Activated naive CD8-positive, alpha-beta T cell treated with anti-CD3 and anti-CD28 coated beads, Interleukin-2, amount 50 U/mL, for 24 hours (primary cell): ENCODE measurements at regions not wholly inside any gene's neighbourhood (a gene's known extent, or its start where the extent isn't known, plus 50 kb on each side); places are given as distances from the start of the nearest gene placed in this dataset.
A peak's percentile ranks its signal among the peaks of the same experiment; 100 is the strongest.

Source experiments
- ATAC-seq: fragments of 150-1000 bp; cut with Tn5 transposase; one replicate; pipeline ENCODE4 v1.10.0; 2021
- DNase-seq: peaks from one replicate; pipeline ENCODE4 v3.0.0; 2021
- H3K27ac Mint-ChIP-seq: one replicate; pipeline ENCODE4 v1.8.0; 2021; ENCODE audit warnings: mild to moderate bottlenecking, mixed read lengths
- H3K27me3 Mint-ChIP-seq: one replicate; pipeline ENCODE4 v1.8.0; 2021; ENCODE audit warnings: mixed read lengths
- H3K36me3 Mint-ChIP-seq: one replicate; pipeline ENCODE4 v1.8.0; 2021; ENCODE audit warnings: low read depth, mixed read lengths
- H3K4me1 Mint-ChIP-seq: one replicate; pipeline ENCODE4 v1.8.0; 2021; ENCODE audit warnings: mixed read lengths
- H3K4me3 Mint-ChIP-seq: one replicate; pipeline ENCODE4 v1.8.0; 2021; ENCODE audit warnings: mild to moderate bottlenecking, moderate library complexity, mixed read lengths
- H3K9me3 Mint-ChIP-seq: one replicate; pipeline ENCODE4 v1.8.0; 2021; ENCODE audit warnings: mixed read lengths

DNA sequence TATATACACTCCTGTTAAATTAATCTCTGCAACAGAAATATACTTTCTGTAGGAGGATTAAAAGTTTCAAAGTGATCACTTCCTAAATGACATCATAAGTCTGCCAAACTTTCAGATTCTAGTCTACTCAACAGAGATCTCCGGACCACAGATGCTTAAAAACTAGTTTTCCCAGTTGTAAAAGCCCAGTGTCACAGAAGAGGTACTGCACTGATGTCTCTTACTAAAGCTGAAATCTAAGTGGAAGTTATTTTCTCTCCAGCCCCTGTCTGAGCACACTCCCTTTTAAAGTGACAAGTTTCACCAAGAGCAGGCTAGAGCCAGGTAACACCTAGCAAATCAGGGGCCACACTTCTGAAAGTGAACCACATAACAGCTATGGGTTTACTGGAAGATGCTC is 71.6 kb upstream of the DST start:
- Mint-ChIP-seq H3K4me1 (peaks cover 12% of the 10 kb centered on the region), H3K36me3 (no peaks in the 10 kb centered on the region), H3K27me3 (peaks cover 16% of the 10 kb centered on the region), H3K4me3 (no peak overlapping the region), H3K27ac (no peak overlapping the region), H3K9me3 (peaks cover 5% of the 10 kb centered on the region)
- no peak for ATAC-seq
- DNase-seq: no peak

DNA sequence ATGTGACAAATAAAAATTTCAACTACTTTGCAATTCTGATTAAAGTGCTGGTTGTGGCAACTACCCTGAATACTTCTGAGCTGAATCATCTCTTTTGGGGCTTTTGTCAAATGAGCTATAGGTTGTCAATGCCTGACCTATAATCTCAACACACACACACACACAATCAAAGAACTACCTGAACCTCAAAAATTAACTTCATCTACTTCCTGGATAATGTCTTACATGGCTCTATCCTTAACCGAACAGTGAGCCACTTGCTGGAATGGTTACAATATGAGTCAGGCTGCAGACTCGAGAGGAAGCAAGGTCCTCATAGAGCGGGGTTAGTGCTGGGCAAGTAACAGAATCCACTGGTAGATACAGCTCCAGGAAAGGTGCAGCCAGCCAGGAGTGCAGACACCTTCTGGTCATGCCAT is 70.6 kb upstream of the DST start:
- no peaks in the 10 kb centered on the region for H3K9me3 Mint-ChIP-seq
- ATAC-seq (peak; percentile 20), DNase-seq (no peak)
- no peak overlapping the region for H3K4me3 Mint-ChIP-seq
- no peaks in the 10 kb centered on the region for H3K36me3 Mint-ChIP-seq
- H3K27ac Mint-ChIP-seq: no peak overlapping the region
- peaks cover 13% of the 10 kb centered on the region for H3K27me3 Mint-ChIP-seq
- peaks cover 6% of the 10 kb centered on the region for H3K4me1 Mint-ChIP-seq

DNA sequence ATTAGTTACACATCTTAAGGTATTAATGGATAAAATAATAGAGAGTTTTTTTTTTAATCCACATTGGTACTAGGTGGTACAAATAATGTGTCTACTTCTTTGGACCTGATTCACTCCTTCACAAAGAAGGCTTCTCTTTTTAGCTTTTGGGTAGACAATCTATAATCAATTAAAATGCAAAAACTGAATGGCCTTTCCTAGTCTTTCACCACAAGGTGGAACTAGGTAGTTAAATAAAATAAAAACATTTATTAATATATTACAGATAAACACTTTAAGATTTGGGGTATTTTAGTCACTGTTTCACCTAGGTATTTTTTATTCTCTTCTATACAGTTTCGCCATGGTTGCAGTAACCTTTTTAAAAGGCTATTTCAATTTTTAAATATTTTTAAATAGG is 68.3 kb upstream of the DST start:
- H3K27me3 Mint-ChIP-seq: peaks cover 9% of the 10 kb centered on the region
- no peaks in the 10 kb centered on the region for H3K9me3 Mint-ChIP-seq
- ATAC-seq: no peak
- H3K4me3 Mint-ChIP-seq: no peak overlapping the region
- H3K4me1 Mint-ChIP-seq: peaks cover 6% of the 10 kb centered on the region
- no peak overlapping the region for H3K27ac Mint-ChIP-seq
- DNase-seq: no peak
- no peaks in the 10 kb centered on the region for H3K36me3 Mint-ChIP-seq

DNA sequence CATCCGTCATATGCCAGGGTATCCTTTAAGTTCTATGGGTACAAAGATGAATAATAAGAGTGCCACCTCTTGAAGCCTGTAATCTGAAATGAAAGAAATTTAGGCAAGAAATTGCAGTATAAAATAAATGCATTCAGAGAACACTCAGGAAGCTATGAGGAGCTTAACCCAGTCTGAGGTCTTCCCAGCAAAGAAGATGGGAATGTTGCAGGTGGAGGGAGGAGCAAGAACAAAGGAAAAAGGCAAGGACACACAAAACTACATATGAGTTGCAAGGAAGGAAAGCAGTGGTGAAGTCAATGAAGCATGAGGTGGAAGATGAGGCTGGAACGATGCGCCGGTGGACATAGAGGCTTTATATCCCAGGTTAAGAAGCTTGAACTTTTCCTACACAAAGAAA is 67.0 kb upstream of the DST start:
- Mint-ChIP-seq H3K4me3 (no peak overlapping the region), H3K27ac (no peak overlapping the region), H3K36me3 (no peaks in the 10 kb centered on the region), H3K4me1 (no peaks in the 10 kb centered on the region), H3K9me3 (no peaks in the 10 kb centered on the region), H3K27me3 (peaks cover 6% of the 10 kb centered on the region)
- DNase-seq: no peak
- ATAC-seq: no peak

DNA sequence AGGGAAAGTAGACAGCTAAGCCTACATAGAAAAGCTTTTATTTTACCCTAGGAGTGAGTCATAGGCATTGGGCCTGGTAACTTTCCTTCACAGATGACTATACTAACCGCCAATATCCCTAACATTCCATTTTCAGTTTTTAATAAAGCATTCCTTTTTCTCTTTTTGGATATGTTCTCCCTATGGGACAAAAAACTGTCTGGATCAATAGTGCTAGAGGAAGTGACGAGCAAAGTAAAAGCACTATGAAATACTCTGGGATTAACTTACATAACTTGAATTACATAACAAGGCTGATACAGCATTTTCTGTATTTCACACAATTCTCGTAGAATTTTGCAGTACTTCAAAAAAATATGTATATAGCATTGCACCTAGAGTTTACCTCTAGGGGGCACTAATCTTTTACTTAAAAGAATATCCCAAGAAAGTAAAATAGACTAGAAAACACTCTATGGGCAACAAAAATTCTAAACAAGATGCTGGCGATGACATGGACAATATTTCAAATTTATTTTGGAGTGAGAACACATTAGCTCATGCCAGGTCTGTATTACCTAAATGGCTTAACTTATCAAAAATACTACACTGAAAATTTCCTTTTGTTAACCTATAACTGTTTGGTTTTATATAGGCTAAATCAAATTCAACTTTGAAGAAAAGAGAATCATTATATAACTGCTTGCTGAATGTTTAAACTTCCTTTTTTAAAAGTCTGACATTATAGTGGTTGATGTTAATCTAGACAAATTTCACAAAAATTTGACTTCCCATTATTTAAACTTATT is 66.3 kb upstream of the DST start:
- ATAC-seq: no peak
- Mint-ChIP-seq H3K36me3 (no peaks in the 10 kb centered on the region), H3K27ac (no peak overlapping the region), H3K4me1 (no peaks in the 10 kb centered on the region), H3K27me3 (peaks cover 6% of the 10 kb centered on the region), H3K9me3 (no peaks in the 10 kb centered on the region), H3K4me3 (no peak overlapping the region)
- no peak for DNase-seq

DNA sequence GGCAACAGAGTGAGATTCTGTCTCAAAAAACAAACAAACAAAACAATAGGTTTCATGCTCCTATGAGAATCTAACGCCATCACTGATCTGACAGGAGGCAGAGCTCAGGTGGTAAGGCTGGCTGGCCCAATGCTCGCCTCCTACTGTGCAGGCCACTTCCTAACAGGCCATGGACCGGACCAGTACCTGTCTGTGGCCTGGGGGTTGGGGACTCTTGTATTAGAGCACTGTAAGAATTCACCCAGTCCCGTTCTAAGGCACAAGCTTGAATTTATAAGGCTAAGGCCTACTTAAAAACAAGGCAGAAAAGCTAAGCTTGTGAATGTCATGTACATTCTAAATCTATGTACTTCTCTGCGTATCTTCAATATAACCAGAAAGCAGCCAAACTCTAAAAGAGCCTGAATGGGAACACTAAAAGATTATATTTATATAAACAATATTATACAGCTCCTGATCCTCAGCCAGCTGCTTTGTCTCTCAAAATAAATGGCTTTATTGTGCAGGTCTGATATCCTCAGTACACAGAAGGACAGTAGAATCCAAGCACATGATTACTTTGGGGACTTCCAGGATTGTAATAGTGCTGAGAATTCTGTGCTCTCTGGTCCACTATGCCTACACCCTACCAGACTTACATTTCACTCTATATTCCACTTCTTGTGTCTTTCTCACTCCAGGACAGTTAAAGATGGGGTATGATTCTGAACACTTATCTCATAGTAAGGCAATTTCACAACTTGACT is 64.5 kb upstream of the DST start:
- no peaks in the 10 kb centered on the region for H3K4me1 Mint-ChIP-seq
- no peaks in the 10 kb centered on the region for H3K9me3 Mint-ChIP-seq

DNA sequence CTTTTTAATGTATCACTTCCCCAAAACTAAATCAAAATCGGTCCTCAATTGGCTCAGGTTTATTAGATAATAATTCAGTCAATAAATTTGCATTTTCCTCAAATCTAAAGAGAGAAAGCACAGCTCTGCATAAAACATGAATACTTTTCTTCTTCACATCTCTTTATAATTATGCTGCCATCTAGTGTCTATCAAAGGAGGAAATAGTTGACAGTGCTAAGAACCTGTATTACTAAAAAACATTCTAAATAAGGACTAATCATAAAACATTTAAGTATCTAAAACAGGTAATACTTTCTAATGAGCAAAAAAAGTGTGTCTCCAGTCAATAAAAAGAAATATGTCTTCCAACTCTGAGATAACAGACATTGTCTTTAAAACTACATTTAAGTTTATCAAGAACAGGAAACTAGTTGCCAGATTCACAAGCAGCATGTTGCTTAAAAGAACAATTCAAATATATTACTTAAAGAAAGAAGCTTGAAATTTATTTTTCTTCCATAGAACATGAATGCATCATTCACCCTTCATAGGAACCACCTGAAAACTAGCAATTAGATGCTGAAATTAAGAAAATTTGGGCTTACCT is 56.5 kb upstream of the DST start:
- ATAC-seq (no peak), DNase-seq (no peak)
- H3K4me1 Mint-ChIP-seq: no peaks in the 10 kb centered on the region
- H3K27ac Mint-ChIP-seq: no peak overlapping the region
- no peaks in the 10 kb centered on the region for H3K9me3 Mint-ChIP-seq
- H3K27me3 Mint-ChIP-seq: peaks cover 7% of the 10 kb centered on the region
- H3K36me3 Mint-ChIP-seq: no peaks in the 10 kb centered on the region
- no peak overlapping the region for H3K4me3 Mint-ChIP-seq

More for the DNA sequence above, 64.5 kb upstream of the DST start:
- ATAC-seq (no peak), DNase-seq (no peak)
- H3K27me3 Mint-ChIP-seq: peaks cover 4% of the 10 kb centered on the region
- H3K27ac Mint-ChIP-seq: no peak overlapping the region
- H3K4me3 Mint-ChIP-seq: no peak overlapping the region
- no peaks in the 10 kb centered on the region for H3K36me3 Mint-ChIP-seq

DNA sequence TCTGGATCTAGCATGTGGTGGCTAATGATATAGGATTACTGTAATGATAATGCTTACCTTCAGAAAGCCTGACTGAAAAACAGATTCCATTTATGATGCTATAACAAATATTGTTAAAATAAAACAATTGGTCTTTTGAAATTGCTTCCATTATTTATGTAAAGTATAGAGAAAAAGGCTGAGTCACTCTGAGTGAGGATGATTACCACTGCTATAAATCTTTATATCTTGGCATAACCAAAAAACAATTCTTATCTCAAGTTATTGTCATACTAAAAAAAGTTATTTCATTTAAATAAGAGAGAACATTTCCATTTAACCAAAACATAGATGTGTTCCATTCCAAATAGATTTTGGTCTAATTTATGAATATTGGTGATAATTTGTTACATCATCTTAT is 53.0 kb upstream of the DST start:
- no peaks in the 10 kb centered on the region for H3K36me3 Mint-ChIP-seq
- H3K4me1 Mint-ChIP-seq: no peaks in the 10 kb centered on the region
- no peak overlapping the region for H3K27ac Mint-ChIP-seq
- H3K9me3 Mint-ChIP-seq: no peaks in the 10 kb centered on the region
- peaks cover 7% of the 10 kb centered on the region for H3K27me3 Mint-ChIP-seq
- ATAC-seq (no peak), DNase-seq (no peak)
- no peak overlapping the region for H3K4me3 Mint-ChIP-seq

DNA sequence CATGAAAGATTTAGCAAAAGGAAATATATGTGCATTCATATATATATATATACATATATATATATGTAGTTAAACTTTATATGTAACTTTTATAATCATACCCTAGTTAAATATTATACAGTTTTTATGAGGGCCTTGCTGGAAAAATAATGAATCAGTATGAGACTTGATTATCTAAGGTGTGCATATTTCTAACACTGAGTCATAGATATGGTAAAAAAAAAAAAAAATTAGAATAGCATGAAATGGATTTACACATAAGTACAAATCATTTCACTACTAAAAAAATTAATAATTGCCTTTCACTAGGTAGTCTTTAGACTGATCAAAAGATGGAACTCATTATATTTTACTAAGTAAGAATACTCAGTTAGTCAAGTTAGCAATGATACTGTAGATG is 51.3 kb upstream of the DST start:
- Mint-ChIP-seq H3K27ac (no peak overlapping the region), H3K27me3 (peaks cover 7% of the 10 kb centered on the region), H3K9me3 (no peaks in the 10 kb centered on the region), H3K4me3 (no peak overlapping the region), H3K36me3 (no peaks in the 10 kb centered on the region), H3K4me1 (no peaks in the 10 kb centered on the region)
- ATAC-seq (no peak), DNase-seq (no peak)

DNA sequence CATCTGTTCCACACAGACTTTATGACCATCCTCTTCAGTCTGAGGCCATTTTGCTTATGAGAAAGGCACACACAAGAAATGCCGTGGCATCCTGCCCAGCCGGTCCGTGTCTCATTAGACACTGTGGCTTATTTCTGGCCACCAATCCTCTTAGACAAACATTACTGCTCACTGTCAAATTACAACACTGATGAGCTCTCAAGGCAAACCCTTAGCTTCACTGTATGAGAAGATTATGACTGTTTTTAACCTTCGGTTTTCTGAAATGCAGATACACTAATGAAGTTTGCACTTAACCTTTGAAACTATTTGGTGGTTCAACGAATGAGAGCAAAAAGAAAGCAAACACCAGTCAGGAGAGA is 50.5 kb upstream of the DST start:
- H3K36me3 Mint-ChIP-seq: no peaks in the 10 kb centered on the region
- H3K4me3 Mint-ChIP-seq: no peak overlapping the region
- H3K9me3 Mint-ChIP-seq: no peaks in the 10 kb centered on the region
- no peaks in the 10 kb centered on the region for H3K4me1 Mint-ChIP-seq
- H3K27ac Mint-ChIP-seq: no peak overlapping the region
- no peak for DNase-seq
- peaks cover 4% of the 10 kb centered on the region for H3K27me3 Mint-ChIP-seq
- no peak for ATAC-seq

DNA sequence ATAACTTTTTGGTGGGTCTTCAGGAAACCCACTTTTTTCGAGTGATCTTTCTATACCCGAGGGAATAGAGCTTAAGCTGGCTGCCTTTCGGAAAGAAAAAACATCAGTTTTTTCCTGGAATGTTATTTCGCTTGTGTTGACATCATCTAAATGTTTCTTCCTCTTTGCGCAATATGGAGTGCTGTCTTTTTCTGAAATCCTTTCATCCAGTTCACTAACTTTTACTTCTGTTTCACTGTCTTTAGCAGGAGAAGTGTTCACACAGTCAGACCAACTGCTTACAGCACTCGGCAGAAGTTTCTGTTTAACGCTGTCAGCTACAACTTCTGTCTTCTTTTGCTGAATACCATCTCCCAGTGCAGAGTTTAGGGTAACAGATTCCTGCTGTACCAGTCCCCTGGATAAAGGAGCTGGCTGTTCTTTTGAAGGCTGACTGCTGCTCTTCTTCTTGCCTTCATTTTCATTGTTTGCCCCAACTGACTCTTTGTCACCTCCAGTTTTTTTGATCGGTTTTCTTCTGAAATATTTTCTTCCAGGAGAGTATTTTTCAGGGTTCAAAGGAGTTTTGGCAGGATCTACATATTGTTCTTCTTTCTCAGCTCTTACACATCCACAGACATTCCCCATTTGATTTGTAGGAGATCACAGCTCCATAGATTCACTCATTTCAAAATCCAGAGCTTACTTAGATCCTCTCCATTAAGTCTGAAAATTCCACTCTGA is 50.0 kb upstream of the DST start:
- no peaks in the 10 kb centered on the region for H3K9me3 Mint-ChIP-seq
- no peaks in the 10 kb centered on the region for H3K4me1 Mint-ChIP-seq
- no peaks in the 10 kb centered on the region for H3K36me3 Mint-ChIP-seq
- no peak for DNase-seq
- no peaks in the 10 kb centered on the region for H3K27me3 Mint-ChIP-seq
- H3K4me3 Mint-ChIP-seq: no peak overlapping the region
- no peak overlapping the region for H3K27ac Mint-ChIP-seq
- no peak for ATAC-seq
